Activated CD4-positive, alpha-beta T cell treated with anti-CD3 and anti-CD28 coated beads, Interleukin-2, Interleukin-4, amounts not matched to agents 100 ng/mL and 50 ng/mL, durations not matched to agents 16 hours and 8 hours (primary cell): ENCODE measurements at regions not wholly inside any gene's neighbourhood (a gene's known extent, or its start where the extent isn't known, plus 50 kb on each side); places are given as distances from the start of the nearest gene placed in this dataset.

Experiments used
- DNase-seq: peaks from one replicate; pipeline ENCODE4 v3.0.0-alpha.2; 2020; ENCODE audit warnings: low spot score

DNA sequence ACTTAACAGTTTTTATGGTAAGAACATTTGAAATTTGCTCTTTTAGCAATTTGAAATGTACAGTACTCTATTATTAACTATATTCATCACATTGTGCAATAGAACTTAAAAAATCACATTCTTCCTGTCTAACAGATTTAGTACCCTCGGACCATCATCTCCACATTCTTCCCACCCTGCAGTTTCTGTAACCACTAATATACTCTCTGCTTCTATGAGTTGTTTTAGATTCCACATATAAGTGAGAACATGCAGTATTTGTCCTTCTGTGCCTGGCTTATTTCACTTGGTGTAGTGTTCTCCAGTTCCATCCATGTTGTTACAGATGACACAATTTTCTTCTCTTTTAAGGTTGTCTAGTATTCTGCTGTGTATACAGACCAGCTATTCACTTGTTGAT is 88.9 kb upstream of the SEC61G start:
- no peak for DNase-seq

GRCh38 chr7:54856856-54857255 is 97.8 kb upstream of the SEC61G start:
- no peak for DNase-seq

- no peak for DNase-seq
Measured at GRCh38 chr7:54857294-54857693, 98.3 kb upstream of the SEC61G start.

DNA sequence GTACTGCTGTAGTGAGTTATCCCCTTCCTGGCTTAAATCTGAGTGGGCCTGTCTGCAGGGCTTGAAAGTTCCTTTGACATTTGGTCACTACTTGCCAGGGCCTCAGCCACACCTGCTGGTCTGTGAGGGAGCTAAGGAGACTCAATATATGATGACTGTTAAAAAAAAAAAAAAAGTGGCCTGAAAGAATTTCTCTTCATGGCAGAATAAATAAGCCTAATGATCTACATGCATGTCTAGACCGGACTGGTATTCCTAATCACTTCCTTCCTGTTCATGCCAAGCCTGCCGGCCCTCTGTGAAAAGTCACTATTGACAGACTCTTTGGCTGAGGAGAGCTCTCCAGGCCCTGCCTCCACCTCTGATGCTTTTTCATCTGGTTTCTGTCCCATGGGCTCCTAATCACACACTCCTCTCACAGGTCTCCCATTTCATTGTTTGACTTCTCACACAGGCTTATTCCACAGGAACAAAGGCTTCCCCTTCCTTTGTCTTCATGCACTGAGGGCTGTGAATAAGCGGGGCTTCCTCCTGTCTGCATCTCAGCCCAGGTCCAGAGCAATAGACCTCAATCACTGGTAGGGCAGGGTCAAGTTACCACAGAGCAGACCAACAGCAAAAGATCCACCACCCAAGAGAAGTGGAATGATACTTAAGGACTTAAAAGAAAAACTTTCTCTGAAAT is 99.1 kb upstream of the SEC61G start:
- DNase-seq, result no peak

DNA sequence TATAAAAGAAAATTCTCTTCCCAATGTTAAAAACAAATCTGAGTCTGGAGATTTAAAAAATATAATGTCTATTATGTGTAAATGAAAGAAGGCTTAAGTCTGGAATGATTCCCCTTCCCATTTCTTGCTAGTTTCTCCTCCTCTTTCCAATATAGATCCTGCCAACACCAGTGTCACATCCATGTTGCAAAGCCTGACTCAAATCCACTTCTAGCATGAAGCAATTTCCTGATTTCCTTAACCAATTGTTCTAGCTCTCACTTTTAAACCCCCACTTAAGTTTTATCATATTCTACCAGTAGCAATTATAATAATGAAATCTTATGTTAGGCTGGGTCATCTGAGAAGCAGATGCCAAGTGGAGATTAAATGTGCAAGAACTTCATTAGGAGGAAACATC is 100.1 kb upstream of the SEC61G start:
- no peak for DNase-seq

DNA sequence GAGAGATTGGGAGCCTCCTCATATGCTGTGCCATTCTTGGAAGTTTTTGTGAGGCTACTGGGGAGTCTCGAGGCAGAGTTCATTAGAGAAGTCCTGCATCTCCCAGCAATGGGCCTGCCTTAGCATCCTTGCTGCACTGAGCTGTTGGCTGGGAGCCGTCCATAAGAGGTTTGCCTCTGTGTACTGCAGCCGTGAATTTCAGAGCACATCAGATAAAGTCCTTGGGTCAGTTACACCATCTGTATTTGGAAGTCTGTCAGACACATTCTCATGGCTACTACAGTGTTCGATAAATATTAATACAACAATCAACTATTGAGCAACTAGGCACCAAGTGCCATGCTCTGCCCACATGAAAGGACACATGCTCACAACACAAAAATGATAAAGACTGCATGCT is 100.5 kb upstream of the SEC61G start:
- no peak for DNase-seq

- DNase-seq, result no peak
Measured at GRCh38 chr7:54860003-54860775, 101.2 kb upstream of the SEC61G start.

DNA sequence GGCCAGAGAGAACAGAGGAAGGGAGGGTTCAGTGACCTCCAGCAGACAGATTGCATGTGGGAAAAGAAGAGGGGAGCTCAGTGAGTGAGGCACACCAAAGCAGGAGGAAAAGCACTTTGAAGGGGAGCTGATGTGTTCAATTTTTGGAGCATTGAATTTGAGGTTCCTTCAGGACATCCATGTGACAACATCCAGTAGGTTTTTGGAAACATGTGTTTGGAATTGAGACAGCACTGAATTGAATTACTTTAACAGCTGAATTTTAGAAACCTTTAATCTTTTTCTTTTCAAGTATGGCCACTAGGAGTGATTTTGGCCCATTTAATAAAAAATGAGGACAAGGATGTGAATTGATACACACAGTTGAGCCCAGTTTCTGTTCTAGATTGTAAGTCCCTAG is 101.8 kb upstream of the SEC61G start:
- DNase-seq, result no peak

GRCh38 chr7:54864663-54865062 is 105.7 kb upstream of the SEC61G start:
- DNase-seq, result no peak

GRCh38 chr7:54869523-54869922 is 110.5 kb upstream of the SEC61G start:
- no peak for DNase-seq

GRCh38 chr7:54874804-54875203 is 115.8 kb upstream of the SEC61G start:
- no peak for DNase-seq

GRCh38 chr7:54877683-54878082 is 118.7 kb upstream of the SEC61G start:
- DNase-seq, result no peak

DNA sequence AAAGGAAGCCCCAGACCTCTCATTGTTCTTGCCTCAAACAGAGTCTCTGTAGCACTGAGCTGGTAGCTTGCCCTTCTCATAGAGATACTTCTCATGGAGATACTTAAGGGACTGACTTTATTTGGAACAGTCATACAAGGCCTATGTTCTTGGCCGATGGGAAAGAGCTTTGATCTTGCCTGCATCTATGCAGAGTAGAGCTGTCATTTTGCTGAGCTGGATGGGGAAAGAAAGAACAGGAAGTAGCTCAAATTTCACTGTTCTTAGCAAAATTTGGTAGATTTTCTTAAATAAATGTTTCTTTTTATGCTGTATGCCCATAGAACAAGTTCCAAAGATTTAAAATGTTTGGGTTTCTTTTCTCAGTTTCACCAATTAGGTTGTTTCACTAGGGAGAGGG is 119.3 kb upstream of the SEC61G start:
- no peak for DNase-seq

- DNase-seq, result no peak
Measured at GRCh38 chr7:54879776-54880175, 120.8 kb upstream of the SEC61G start.

GRCh38 chr7:54880326-54880989 is 121.4 kb upstream of the SEC61G start:
- DNase-seq, result no peak

DNA sequence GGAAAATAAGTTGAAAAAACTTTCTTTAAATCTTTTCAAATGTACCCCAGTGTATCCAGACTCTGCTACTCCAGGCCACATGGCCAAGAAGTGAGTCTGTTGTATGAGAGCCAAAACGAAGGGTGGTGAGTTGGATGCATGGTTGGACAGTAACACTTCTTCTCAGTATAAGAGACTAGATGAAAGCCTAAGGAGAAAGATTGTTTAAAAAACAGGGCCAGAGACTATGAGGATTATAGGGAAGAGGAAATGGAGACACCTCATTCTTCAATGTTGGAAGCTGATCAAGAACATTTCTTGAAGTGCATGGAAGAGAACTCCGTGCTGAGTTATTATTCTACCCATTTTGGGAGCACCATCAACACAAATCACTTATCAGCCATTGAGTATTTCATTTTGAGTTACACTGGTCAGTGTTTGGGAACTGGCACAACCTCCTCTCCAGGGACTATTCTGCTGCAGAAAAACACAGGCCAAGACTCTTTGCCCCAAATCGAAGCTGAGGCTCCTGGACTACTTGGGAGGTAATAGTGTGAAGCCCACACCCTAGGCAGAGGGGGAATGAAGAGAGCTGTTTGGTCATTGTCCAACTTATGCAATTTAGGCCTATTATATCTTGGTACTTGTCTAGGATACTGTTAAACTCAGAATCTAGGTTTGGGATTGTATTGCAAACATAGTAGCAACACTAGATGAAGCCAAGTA is 123.0 kb upstream of the SEC61G start:
- no peak for DNase-seq

- DNase-seq, result no peak
Measured at GRCh38 chr7:54882694-54883093, 123.7 kb upstream of the SEC61G start.

DNA sequence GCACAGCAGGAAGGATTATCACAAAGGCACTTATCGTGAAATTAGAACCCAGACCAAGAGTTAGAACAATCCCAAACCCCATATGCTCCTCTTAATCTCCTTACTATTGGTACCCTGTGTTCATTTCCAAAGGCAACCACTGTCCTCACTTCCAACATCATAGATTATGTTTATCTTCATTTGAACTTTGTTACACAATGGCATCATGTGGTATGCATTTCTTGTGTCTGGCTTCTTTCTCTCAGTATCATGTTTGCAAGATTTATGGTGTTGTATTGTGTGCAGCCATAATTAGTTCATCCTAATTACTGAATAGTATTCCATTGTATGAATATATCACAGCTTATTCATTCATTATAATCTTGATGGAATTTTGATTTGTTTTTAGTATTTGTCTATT is 124.6 kb upstream of the SEC61G start:
- DNase-seq, result no peak

GRCh38 chr7:54885285-54885684 is 126.3 kb upstream of the SEC61G start:
- no peak for DNase-seq

DNA sequence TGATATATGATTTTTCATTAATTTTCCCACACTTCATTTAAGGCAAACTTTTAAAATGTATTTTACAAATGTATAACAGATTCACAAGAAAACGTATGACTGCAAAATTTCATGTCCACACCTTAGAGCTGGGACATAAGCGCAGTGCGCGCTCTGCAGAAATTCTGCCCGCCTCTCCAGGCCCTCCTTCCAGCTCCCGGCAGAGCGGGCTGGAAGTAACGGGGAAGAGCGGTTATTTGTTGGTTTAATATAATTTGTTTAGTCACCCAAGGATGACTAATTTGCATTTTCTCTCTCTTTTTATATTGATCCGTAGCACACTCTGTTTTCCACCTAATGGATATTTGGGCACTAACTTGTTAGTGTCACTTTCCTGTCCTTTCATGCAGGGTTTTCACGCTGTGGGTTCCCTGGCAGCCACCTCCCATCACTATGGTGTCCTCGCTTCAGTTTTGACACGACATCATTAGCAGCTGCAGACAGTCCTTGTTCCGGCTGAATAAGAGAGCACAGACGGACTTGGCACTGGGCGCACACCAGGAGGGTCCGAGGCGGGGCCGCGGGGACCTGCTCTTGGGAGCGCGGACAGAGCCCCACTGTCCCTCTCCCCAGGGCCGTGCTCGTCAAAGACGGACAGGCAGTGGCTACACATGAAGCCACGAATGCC is 129.2 kb upstream of the SEC61G start:
- DNase-seq, result no peak

DNA sequence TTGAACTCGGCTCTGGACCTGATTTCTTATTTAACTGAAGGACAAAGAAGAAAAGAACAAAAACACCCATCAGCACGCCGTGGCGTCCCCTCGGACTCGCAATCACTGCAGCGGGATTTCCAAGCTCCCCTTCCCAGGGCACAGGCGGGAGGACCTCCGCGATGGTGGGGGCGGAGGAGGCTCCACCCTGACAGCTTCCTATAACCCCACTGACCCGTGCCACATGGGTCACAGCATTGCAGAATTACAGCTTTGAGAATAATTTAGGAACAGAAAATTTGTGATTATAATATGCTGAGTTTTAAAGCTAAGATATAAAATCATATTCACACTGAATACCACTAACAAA is 129.7 kb upstream of the SEC61G start:
- DNase-seq, result no peak

DNA sequence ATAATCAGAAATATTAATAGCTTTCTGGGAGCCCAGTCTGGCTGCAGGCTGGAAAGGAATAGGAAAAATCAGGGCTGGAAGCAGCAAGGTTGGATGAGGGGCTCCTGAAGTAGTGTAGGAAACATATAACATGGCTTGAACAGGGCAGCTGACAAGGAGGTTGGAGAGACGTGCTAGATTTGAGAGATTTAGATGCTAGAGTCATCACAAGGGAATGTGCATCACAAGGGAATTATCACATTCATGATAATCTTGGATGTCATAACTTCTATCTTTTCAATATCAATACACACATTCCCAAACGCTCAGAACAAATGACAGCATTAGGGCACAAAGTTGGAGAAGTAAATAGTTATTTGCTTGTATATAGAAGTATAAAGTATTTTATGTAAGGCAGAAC is 120.9 kb upstream of the EGFR start:
- no peak for DNase-seq
